Body of pancreas (tissue), 4 donors: ENCODE measurements at regions not wholly inside any gene's neighbourhood (a gene's known extent, or its start where the extent isn't known, plus 50 kb on each side); places are given as distances from the start of the nearest gene placed in this dataset.

Experiments used
- CTCF ChIP-seq, 7 experiments: fragments of 450-650 bp in 4 of 7; fragments of 200-600 bp in 3 of 7; sonication (generic) in 3 of 7; IDR thresholded peaks; one replicate each; pipeline ENCODE4 v1.5.1; 2016 to 2019; ENCODE audit warnings: antibody characterized with exemption in 7 of 7
- POLR2A ChIP-seq, 3 donors: fragments of 450-650 bp; IDR thresholded peaks; one replicate each; pipeline ENCODE4 v1.6.1; 2016; ENCODE audit warnings: antibody characterized with exemption in 3 of 3, mild to moderate bottlenecking in 2 of 3

- TF ChIP-seq CTCF (IDR thresholded peaks at IDR 0.05) (no peak), POLR2A (IDR thresholded peaks at IDR 0.05) (no peak)
These were observed 613.6 kb downstream of the ZNF608 start for GRCh38 chr5:124132843-124133242.
